IMR-90 (cell line): ENCODE measurements at regions not wholly inside any gene's neighbourhood (a gene's known extent, or its start where the extent isn't known, plus 50 kb on each side); places are given as distances from the start of the nearest gene placed in this dataset.

Source experiments
- ATAC-seq: fragments of 200-7000 bp; cut with Tn5 transposase; 2 replicates; pipeline ENCODE4 v1.9.1; 2020; ENCODE audit warnings: low read depth, mild to moderate bottlenecking, moderate library complexity
- BruUV-seq: library from RNA; stranded (reverse); fragments of 400-500 nt; replicated peaks from 2 replicates; lab custom pipeline; 2021; lab: Mats Ljungman, UMichigan
- CTCF ChIA-PET: fragments of 300-600 bp; formaldehyde crosslinking; extraction: SDS; loops from one replicate; lab custom pipeline; 2021; ENCODE audit warnings: antibody characterized with exemption; lab: Yijun Ruan, JAX
- POLR2A ChIA-PET: fragments of 300-600 bp; sonication (Branson Sonifier 250); formaldehyde crosslinking; loops from one replicate; lab custom pipeline; 2022; ENCODE audit warnings: antibody characterized with exemption; ENCODE audit not compliant: unreplicated experiment; lab: Charles Lee
- DNase-seq: peaks from one replicate; pipeline ENCODE4 v3.0.0; 2013
- H2AFZ ChIP-seq: replicated peaks from 2 replicates; pipeline ENCODE3; 2013; ENCODE audit warnings: low read length, mild to moderate bottlenecking; ENCODE audit not compliant: poor library complexity
- H2AK5ac ChIP-seq: 2 replicates; pipeline ENCODE4 v1.6.1; 2013; ENCODE audit warnings: low read depth, low read length, inconsistent platforms
- H2AK9ac ChIP-seq: replicated peaks from 2 replicates; pipeline ENCODE3; 2013; ENCODE audit warnings: mild to moderate bottlenecking, low read depth, low read length, moderate library complexity; ENCODE audit not compliant: poor library complexity
- H2BK120ac ChIP-seq: 2 replicates; pipeline ENCODE4 v1.6.1; 2013; ENCODE audit warnings: low read depth, low read length, inconsistent platforms
- H2BK15ac ChIP-seq: 3 replicates; pipeline ENCODE4 v1.6.1; 2013; ENCODE audit warnings: low read depth, low read length, inconsistent platforms
- H2BK20ac ChIP-seq: 2 replicates; pipeline ENCODE4 v1.6.1; 2013; ENCODE audit warnings: low read depth, mild to moderate bottlenecking, inconsistent platforms, low read length, moderate library complexity
- H2BK5ac ChIP-seq: 2 replicates; pipeline ENCODE4 v1.6.1; 2013; ENCODE audit warnings: mild to moderate bottlenecking, low read depth, low read length, inconsistent platforms; ENCODE audit not compliant: poor library complexity, severe bottlenecking
- H3K14ac ChIP-seq: replicated peaks from 2 replicates; pipeline ENCODE4 v1.6.1; 2013; ENCODE audit warnings: low read depth, low read length, inconsistent platforms
- H3K18ac ChIP-seq: 2 replicates; pipeline ENCODE4 v1.6.1; 2013; ENCODE audit warnings: low read depth, low read length, control low read depth
- H3K23ac ChIP-seq: 2 replicates; pipeline ENCODE4 v1.6.1; 2013; ENCODE audit warnings: low read depth, low read length, inconsistent platforms
- H3K27ac ChIP-seq: 2 replicates; pipeline ENCODE4 v1.5.1; 2013; ENCODE audit warnings: mild to moderate bottlenecking, control low read depth, low read length; ENCODE audit not compliant: insufficient read depth
- H3K27me3 ChIP-seq: 2 replicates; pipeline ENCODE4 v1.6.1; 2013; ENCODE audit warnings: low read length; ENCODE audit not compliant: control insufficient read depth, insufficient read depth
- H3K36me3 ChIP-seq: 2 replicates; pipeline ENCODE4 v1.6.1; 2013; ENCODE audit warnings: low read length, mixed read lengths; ENCODE audit not compliant: control insufficient read depth, insufficient read depth
- H3K4ac ChIP-seq: 2 replicates; pipeline ENCODE4 v1.6.1; 2013; ENCODE audit warnings: low read depth, low read length, inconsistent platforms
- H3K4me1 ChIP-seq: 2 replicates; pipeline ENCODE4 v1.6.1; 2013; ENCODE audit warnings: low read length, mixed read lengths; ENCODE audit not compliant: control insufficient read depth, insufficient read depth
- H3K4me2 ChIP-seq: 2 replicates; pipeline ENCODE4 v1.6.1; 2013; ENCODE audit warnings: low read depth, mild to moderate bottlenecking, control low read depth, low read length, moderate library complexity
- H3K4me3 ChIP-seq: 2 replicates; pipeline ENCODE4 v1.5.1; 2013; ENCODE audit warnings: low read depth, mild to moderate bottlenecking, control low read depth, low read length, moderate library complexity; ENCODE audit not compliant: insufficient read depth
- H3K56ac ChIP-seq: 2 replicates; pipeline ENCODE4 v1.6.1; 2013; ENCODE audit warnings: low read length, inconsistent platforms; ENCODE audit not compliant: insufficient read depth; ENCODE audit errors: extremely low read depth
- H3K79me1 ChIP-seq, 2 experiments: 2 replicates each; pipeline ENCODE4 v1.6.1; 2013; ENCODE audit warnings: low read length in 2 of 2, inconsistent platforms in 1 of 2, low read depth in 1 of 2
- H3K9ac ChIP-seq: 2 replicates; pipeline ENCODE4 v1.6.1; 2013; ENCODE audit warnings: low read depth, low read length, control low read depth
- H3K9me1 ChIP-seq: 2 replicates; pipeline ENCODE4 v1.6.1; 2013; ENCODE audit warnings: low read length, inconsistent platforms; ENCODE audit not compliant: insufficient read depth
- H3K9me3 ChIP-seq: 2 replicates; pipeline ENCODE4 v1.6.1; 2013; ENCODE audit warnings: low read length; ENCODE audit not compliant: control insufficient read depth, insufficient read depth
- H4K20me1 ChIP-seq: 2 replicates; pipeline ENCODE4 v1.6.1; 2013; ENCODE audit warnings: low read length, inconsistent platforms; ENCODE audit not compliant: insufficient read depth
- H4K5ac ChIP-seq: 2 replicates; pipeline ENCODE4 v1.6.1; 2013; ENCODE audit warnings: mild to moderate bottlenecking, low read depth, low read length, control low read depth
- H4K8ac ChIP-seq, 2 experiments: 2 replicates each; pipeline ENCODE4 v1.6.1; 2013; ENCODE audit warnings: low read depth in 2 of 2, low read length in 2 of 2, control low read depth in 1 of 2, inconsistent platforms in 1 of 2
- H4K91ac ChIP-seq: 2 replicates; pipeline ENCODE4 v1.6.1; 2013; ENCODE audit warnings: low read depth, low read length, inconsistent platforms; ENCODE audit not compliant: insufficient read depth
- CHD1 ChIP-seq: IDR thresholded peaks from 2 replicates; pipeline ENCODE4 v1.6.1; 2012; ENCODE audit warnings: low read depth, low read length, improper control_type of control experiment
- ELK1 ChIP-seq: fragments of 150-350 bp; IDR thresholded peaks from 2 replicates; pipeline ENCODE4 v1.6.1; 2016; ENCODE audit warnings: low read depth, mild to moderate bottlenecking, low read length, moderate library complexity, borderline replicate concordance
- MAFK ChIP-seq: IDR thresholded peaks from 2 replicates; pipeline ENCODE4 v1.6.1; 2012; ENCODE audit warnings: low read depth, low read length, improper control_type of control experiment
- NFE2L2 ChIP-seq: fragments of 150-350 bp; IDR thresholded peaks from 2 replicates; pipeline ENCODE4 v1.6.1; 2016; ENCODE audit warnings: low read depth, mild to moderate bottlenecking, low read length
- WGBS, 2 experiments: methylation state at CpG; one replicate each; pipeline versions ENCODE4 v1.1.5 to v1.1.7; 2013; ENCODE audit warnings: missing lambda C conversion rate in 2 of 2; ENCODE audit not compliant: insufficient read length in 1 of 2; ENCODE audit errors: extremely low coverage in 2 of 2; 5-methylcytosine and 5-hydroxymethylcytosine counted together
- dilution Hi-C: fragments of 300-500 bp; cut with HindIII; formaldehyde crosslinking; loops from one replicate; pipeline ENCODE4 v1.14.3; 2018; ENCODE audit warnings: low sequenced_read_pairs; ENCODE audit not compliant: unreplicated experiment
- in situ Hi-C: fragments of 300-500 bp; cut with MboI; formaldehyde crosslinking; loops from 3 replicates; pipeline ENCODE4 v1.14.3; 2019; ENCODE audit warnings: low sequenced_read_pairs, inconsistent platforms, mixed read lengths
- intact Hi-C: fragments of 100-400 bp; cut with micrococcal nuclease; formaldehyde crosslinking; loops from 2 replicates; pipeline ENCODE4 v1.10.0; 2022
- TF ChIP-seq, protein P1 (sequence below): fragments of 150-350 bp; IDR thresholded peaks from 2 replicates; pipeline ENCODE4 v1.6.1; 2017; ENCODE audit warnings: mild to moderate bottlenecking, antibody characterized with exemption, low read length, low read depth

DNA sequence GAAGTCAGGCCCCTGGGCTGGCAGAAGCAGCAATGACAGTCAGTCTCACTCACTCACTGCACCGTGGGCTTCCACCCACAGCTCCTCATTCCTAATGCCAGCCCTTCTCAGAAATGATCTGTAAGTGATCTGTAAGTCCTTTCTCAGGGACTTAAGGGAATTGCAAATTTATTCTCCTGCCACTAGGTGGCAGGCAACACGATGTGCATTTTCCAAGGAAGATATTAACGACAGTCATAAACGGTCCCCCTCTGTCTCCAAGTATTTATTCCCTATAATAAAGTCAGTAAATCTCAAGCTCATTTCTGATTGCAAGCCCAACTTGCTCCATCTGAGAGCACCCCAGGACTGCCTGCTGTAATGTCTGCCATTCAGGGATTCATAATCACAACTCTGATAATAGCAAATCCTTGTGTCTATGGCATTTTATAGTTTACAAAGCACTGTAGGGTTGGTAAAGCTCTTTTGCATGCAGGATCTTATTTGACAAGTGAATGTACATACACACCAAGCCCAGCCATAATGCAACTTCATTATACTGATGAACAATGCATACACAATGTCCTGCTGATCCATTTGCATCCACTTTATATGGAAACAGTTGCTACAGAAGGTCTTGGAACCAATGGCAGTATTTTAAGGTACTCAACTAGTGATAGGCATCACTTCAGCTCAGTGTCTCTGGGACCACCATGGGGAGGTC is 380.5 kb upstream of the CAMK1G start (continued):
- no peak for TF ChIP-seq MAFK

DNA sequence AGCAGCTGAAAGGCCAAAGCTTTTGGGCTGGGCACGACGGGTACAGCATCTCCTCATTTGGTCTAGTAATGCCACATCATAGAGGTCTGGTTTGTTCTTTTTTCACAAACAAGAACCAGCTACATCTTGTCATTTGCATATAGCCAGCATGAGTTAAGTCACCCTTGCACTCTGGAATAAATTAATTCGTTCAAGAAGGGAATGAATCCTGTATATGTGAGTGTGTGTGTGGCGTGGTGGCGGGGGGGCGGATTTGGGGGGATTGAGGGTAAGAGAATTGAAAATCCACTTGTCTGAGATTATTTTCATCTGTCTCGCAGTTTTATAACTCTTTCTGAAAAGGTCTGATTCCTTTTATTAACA is 380.0 kb upstream of the CAMK1G start:
- ChIA-PET CTCF (interaction anchor here (0.6 to 1.6 kb wide), 5 partner anchors 10 to 363 kb away, joined by 3 to 5 read pairs (median 5); no protein-coding TSS in a partner anchor), POLR2A (no interaction called here)
- Histone ChIP-seq H3K9ac (no peak overlapping the region), H2AFZ (no peak overlapping the region), H4K20me1 (no peaks in the 10 kb centered on the region), H2BK120ac (no peak overlapping the region), H3K4ac (no peak overlapping the region), H3K4me1 (no peaks in the 10 kb centered on the region), H3K4me3 (no peak overlapping the region), H4K8ac (no peak overlapping the region), H4K91ac (no peak overlapping the region), H2BK20ac (no peak overlapping the region), H3K14ac (no peak overlapping the region), H3K36me3 (no peaks in the 10 kb centered on the region), H2AK9ac (no peak overlapping the region), H3K27me3 (peaks cover 12% of the 10 kb centered on the region), H2BK5ac (no peak overlapping the region), H2BK15ac (no peak overlapping the region), H3K27ac (no peak overlapping the region), H3K9me3 (no peaks in the 10 kb centered on the region), H3K18ac (no peak overlapping the region), H3K56ac (no peak overlapping the region), H3K4me2 (no peak overlapping the region), H4K5ac (no peak overlapping the region), H3K23ac (no peak overlapping the region), H3K9me1 (no peaks in the 10 kb centered on the region), H2AK5ac (no peak overlapping the region), H3K79me1 (no peaks in the 10 kb centered on the region)
- TF ChIP-seq ELK1 (no peak), NFE2L2 (no peak), CHD1 (no peak)
- TF ChIP-seq, protein P1, sequence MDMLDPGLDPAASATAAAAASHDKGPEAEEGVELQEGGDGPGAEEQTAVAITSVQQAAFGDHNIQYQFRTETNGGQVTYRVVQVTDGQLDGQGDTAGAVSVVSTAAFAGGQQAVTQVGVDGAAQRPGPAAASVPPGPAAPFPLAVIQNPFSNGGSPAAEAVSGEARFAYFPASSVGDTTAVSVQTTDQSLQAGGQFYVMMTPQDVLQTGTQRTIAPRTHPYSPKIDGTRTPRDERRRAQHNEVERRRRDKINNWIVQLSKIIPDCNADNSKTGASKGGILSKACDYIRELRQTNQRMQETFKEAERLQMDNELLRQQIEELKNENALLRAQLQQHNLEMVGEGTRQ: no peak
- in situ Hi-C loops (loop anchor here (10.0 kb wide), 1 partner anchor 231 kb away; no protein-coding TSS in a partner anchor), intact Hi-C loops (loop anchor here (1.0 to 2.0 kb wide), 4 partner anchors 151 to 363 kb away; no protein-coding TSS in a partner anchor), dilution Hi-C loops (no loop called here)
- no CpG with 5 or more reads among the region's 7 CpGs for WGBS, 2 experiments
- DNase-seq (no peak), ATAC-seq (no peak)
- no TSS peak for BruUV-seq
